NCI-H1930 (cell line): ENCODE measurements at regions not wholly inside any gene's neighbourhood (a gene's known extent, or its start where the extent isn't known, plus 50 kb on each side); places are given as distances from the start of the nearest gene placed in this dataset.
"Not testable (repeated sequence)": the region's sequence is repeated elsewhere in the genome, so short reads cannot be mapped to it uniquely, and the experiment has no call there.

Source experiments
- DNase-seq, 2 experiments: peaks; one replicate each; lab custom pipeline; 2025; lab: John Stamatoyannopoulos, UW

DNA sequence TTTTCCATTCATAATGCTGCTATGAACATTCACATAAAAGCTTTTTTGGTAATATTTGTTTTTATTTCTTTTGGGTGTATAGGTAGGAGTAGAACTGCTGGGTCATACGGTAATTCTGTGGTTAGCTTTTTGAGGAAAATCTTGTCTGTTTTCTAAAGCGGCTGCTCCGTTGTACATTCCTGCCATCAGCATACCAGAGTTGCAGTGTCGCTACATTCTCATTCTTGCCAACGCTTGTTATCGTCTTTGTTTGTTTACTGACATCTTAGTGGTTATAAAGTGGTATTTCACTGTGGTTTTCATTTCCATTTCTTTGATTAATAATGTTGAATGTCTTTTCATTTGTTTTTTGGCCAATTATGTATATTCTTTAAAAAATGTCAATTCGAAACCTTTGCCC, 469.8 kb upstream of the ZP4 start:
- DNase-seq, result no peak

DNA sequence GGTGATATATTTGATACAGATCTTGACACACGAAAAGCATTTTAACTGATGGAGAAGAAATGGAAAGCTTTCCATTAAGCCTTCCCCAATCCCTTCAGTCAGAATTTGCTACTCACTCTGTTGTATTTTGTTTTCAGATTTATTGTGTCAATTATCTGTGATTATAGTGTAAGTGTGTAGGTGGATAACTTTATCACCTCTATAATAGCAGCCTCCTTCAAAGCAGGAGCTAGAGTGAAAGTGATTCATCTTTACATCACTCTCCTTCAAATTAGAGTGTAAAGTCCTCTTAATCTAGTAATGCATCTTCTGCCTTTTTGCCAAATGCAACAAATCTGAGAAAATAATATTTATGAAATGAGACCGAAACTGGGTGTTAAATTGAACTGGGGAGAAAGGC, 459.7 kb upstream of the ZP4 start:
- no peak for DNase-seq

DNA sequence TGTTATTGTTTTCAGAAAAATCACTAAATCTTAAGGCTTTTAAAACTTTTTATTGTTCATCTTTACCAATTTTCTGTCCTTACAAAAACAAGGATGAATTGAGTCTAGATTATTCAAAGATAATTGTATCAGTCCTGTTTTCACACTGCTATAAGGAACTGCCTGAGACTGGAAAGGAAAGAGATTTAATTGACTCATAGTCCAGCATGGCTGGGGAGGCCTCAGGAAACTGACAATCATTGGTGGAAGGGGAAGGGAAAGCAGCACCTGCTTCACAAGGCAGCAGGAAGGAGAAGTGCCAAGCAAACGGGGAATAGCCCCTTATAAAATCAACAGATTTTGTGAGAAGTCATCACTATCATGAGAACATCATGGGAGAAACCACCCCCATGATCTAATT, 455.6 kb upstream of the ZP4 start:
- DNase-seq, result no peak

DNA sequence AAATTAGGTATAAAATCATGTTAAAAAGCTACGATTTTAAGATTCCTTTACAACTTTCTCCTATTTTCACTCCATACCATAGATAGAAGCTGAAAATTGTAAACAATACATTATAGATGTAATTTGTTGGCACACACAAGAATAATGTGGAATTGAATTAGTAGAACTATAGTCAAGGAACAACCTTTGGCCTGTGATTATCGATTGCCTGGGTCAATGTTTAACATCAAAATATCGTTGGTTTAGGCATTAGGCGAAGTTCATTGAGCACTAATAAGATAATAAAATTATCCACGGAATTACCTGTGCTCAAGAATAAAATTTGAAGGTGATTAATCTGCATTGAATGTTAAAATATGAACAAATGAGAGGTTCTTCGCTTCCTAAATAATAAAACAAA, 455.1 kb upstream of the ZP4 start:
- DNase-seq, result no peak

DNA sequence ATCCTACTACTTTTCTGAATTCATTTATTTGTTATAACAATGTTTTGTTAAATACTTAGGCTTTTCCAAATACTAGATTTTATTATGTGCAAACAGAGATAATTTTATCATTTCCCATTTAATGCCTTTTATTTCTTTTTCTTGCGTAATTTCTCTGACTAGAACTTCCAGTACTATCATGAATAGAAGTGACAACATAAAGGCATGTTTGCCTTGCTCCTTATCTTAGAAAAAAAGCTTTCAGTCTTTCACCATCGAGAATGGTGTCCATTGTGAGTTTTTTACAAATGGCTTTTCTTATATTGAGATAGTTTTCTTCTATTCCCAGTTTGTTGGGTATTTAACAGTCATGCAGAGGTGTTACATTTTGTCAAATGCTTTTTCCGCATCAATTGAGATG, 453.1 kb upstream of the ZP4 start:
- DNase-seq, result no peak

DNA sequence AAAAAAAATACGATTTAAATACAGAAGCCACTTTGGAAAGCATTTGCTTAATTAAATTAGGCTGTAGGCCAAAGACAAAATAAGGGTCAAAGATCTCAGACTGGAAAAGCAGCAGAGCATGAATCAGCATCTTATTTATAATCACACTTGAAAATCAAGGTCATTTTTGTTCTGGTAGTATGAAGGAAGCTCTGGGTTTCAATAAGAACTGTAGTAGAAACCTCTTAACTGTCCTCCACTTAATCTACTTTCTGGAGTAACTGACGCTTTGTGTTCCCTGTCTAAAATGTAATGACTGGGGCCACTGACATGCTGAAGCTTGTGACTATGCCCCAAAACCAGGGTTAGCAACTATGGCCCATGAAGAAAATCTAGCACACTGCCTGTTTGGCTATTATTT, 450.7 kb upstream of the ZP4 start:
- DNase-seq, result no peak

DNA sequence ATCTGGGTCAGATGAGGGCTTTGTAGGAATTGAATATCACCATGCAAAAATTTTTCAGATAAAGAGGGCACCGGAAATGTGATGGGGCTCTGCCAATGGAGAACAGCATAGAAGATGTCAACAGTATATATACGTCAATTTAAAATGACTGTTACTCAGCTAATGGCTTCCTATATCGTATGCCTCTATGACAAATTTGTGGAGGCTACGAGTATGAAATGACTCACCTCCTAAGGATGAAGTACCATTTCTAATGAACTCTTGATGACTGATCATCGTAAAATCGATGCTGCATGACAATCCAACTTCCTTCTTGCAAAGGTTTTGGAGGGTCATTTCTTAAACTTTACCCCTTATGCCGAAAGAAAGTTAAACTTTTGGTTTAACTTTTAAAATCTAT, 450.3 kb upstream of the ZP4 start:
- DNase-seq, result no peak

DNA sequence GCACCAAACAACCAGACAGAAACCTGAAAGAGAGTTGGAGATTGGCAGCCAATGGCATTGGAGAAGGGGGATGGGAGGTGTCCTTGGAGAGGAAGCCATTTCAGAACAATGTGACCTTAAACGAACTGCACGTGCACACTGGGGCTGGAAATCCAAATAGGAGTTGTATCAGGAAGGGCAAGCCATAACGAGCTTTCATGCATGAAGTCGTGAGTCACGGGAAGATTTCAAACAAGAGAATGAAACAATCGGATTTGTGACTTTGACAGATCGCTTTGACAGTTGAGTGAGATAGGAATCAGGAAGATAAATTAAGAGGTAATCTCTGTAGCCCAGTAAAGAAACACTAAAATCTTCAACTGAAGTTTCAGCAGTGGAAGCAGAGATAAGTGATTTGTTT, 445.8 kb upstream of the ZP4 start:
- no peak for DNase-seq

DNA sequence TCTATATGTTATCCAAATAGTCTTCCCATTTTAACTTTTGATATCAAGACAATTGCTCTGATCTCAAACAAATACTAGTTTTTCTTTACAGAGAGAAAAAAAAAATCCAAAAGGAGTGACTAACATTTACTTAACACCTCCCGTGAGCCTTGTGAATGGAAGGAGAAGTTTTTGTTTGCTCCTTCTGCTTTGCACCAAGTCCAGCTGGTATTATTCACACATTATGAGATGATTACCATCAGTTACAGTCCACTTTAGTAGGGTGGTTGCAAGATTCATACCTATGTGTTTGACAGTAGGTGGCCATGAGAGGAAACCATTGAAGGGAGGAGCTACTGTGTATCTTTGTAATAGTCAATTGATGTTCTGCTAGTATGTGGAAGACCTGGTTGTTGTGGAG, 443.4 kb upstream of the ZP4 start:
- no peak for DNase-seq

DNA sequence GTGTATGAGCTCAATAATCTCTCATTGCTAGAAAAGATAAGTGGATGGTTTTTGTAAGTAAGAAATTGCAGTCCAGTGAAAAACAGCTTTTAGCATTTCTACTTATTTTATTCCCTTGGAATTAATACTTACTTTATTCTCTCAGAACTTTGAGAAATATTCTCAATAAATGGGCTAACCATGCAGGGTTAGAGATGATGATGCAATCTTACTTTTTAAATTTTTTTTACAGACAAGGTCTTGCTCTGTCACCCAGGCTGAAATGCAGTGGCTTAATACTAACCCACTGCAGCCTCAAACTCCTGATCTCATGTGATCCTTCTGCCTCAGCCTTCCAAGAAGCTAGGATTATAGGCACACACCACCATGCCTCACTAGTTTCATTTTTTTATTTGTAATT, 440.8 kb upstream of the ZP4 start:
- DNase-seq, result no peak

DNA sequence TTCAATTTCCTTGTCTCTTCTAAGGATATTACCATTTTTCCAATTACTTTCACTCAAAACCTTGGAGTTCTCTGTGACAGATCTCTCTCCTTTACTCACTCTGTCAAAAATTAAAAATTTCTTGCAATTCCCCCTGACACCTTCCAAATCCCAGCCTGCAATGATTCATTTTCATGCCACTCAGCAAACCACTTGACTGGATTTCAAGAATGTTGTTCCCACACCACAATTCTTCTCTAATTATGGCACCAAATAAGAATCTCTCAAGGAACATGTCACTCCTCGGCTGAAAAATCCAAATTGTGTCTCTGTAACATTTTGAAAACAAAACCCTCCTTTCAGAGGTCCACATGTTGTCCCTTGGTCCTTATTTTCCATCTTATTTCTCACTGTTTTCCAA, 438.9 kb upstream of the ZP4 start:
- no peak for DNase-seq

DNA sequence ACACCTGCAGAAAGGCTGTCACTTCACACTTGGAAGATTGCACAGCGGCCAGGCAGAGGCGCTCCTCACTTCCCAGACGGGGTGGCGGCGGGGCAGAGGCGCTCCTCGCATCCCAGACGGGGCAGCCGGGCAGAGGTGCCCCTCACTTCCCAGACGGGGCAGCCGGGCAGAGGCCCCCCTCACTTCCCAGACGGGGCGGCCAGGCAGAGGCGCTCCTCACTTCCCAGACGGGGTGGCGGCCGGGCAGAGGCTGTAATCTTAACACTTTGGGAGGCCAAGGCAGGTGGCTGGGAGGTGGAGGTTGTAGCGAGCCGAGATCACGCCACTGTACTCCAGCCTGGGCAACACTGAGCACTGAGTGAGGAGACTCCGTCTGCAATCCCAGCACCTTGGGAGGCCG, 436.3 kb upstream of the ZP4 start:
- DNase-seq, result not testable (repeated sequence)

DNA sequence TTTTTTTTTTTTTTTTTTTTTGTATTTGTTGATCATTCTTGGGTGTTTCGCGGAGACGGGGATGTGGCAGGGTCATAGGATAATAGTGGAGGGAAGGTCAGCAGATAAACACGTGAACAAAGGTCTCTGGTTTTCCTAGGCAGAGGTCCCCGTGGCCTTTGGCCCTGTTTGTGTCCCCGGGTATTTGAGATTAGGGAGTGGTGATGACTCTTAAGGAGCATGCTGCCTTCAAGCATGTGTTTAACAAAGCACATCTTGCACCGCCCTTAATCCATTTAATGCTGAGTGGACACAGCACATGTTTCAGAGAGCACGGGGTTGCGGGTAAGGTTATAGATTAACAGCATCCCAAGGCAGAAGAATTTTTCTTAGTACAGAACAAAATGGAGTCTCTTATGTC, 435.8 kb upstream of the ZP4 start:
- DNase-seq, result not testable (repeated sequence)

DNA sequence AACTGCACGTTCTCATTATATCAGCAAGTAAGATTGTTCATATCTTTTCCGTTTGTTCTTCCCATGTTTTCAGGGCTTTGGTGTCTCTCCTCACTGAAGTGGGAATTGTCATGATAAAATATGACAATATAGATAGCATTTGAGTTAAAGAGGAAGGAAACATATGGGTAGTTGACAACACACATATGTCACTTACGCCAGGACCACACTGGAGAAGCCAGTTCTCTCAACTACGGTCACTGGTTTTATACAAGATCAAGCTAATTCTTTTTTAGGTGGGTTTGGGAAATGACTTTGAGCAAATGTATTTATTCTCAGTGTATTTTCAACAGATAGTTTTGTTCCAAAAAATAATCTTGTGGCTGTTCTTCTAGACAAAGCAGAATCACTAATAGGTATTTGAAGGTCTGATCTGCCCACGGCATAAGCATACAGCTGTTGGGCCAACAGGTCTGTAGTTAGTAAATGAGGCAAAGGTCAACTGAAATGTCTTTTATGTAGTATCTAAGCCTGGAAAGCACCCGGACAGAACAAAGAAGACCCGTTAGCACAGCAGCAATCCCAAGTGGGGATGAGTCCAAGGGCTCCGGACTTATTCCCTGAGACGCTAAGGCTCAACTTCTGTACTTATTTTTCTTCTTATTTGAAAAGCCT, 433.6 kb upstream of the ZP4 start:
- no peak for DNase-seq

DNA sequence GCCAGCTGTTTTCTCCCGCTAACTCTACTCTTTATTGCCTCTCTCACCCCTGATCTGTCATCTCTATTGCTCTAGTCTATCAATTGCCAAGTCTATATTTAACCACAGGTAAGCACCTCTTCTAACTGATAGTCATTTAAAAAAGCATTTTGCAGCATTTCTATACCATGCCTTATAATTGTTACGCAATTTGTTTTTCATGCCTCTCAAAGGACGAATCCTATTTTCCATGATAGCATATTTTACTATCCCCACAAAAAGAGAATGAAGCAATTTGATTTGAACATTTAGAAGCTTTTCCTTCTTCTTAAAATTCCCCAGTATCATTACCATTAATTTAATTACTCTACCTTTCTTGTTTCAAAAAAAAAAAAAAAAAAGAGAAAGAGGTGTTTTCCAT, 432.8 kb upstream of the ZP4 start:
- DNase-seq, result no peak

DNA sequence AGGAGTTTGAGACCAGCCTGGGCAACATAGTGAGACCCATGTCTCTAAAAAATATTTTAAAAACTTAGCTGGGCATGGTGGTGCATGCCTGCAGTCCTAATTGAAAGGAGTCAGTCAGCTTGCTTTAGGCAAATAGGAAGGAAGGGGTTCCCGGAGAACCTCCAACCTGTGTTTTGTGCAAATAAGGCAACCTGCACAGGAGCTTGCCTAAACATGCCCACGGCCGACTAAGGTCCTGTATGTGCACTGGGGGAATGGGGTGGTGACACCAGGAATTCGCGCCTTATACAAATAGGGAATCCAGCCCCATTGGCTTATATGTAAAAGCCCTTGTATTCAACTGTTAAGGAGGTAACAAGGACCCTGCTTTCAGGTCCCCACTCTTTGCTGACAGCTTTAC, 429.2 kb upstream of the ZP4 start:
- DNase-seq, result no peak

DNA sequence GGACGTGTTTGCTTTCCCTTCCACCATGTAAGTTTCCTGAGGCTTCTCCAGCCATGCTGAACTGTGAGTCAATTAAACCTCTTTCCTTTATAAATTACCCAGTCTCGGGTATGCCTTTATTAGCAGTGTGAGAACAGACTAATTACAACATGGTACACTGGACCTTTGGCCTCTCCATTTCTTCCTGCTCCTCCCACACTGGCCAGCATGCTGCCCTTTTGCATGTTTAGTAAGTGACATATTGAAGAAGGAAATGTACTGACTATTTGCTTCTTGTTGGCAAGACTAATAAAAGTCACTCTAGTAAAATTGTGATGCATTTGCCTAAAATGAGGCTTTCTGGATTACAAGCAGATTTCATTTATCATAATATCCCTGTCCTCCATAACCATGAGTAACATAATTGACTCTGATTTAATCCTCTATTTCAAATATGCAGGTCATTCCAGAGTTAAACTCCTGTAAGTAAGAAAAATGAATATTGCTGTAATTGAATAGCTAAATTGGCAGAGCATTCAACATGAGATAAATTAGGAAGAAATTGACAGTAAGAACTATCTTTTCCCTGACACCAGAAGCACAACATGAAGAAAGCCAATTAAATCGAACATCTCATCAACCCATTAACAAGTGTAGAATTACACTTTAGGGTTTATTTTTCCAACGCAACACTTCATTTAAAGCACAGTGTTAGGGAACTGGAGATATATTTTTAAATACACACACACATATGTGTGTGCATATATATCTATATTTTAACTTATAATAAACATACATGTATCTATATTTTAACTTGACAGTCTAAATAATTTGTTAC, 427.8 kb upstream of the ZP4 start:
- no peak for DNase-seq

DNA sequence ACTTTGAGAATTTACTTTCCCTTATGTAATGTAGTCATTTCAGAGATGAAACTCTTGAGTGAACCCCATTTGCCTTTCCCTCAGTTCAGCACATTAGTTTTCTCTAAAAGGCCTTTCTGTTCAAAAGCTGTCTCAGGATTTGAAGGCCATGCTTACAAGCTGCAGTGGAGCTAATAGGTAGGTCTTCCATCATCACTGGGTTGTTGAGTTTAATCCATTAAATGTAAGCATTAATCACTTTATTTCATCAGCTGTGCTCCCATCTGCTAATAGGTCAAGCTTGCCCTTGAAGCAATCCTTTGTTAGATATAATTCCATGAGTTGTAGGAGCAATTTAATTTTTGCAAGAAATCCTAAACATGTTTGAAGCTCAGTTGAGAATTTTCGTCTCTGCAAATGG, 422.2 kb upstream of the ZP4 start:
- no peak for DNase-seq

DNA sequence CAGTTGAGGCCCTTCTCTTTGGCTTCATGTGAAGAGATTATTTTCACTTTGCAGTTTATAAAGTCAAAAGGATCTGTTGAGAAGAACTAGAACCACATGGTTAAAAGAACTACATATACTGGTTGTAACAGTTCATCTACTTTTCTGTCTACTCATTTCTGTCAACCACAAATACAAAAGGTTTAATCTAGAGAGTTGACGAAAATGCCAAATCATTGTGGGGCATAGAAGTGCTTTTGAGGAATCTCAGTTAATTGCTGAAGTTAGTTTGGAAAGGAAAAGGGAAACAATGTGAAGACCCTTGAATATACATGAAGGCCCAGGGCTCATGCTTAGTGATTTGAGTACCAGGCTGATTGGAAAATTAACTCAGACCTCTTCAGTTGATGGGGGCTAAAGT, 415.7 kb upstream of the ZP4 start:
- no peak for DNase-seq

DNA sequence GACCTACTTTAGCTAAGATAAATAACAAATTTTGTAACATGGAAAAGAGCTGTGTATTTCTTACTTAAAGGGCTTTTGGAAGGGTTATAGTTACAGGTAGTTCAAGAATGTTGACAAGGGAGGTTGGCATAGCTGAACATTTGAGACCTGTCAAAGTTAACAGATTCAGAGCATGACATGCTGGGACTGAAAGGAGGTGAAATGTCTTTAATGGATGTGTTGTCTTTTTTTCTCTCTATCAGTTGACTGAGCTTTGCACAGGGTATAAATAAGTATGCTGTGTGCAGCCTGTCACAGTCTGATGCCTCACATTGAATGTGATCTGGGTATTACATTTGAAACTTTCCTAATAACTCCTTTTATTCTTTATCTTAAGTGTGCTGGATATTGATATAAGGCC, 411.9 kb upstream of the ZP4 start:
- DNase-seq, result no peak

DNA sequence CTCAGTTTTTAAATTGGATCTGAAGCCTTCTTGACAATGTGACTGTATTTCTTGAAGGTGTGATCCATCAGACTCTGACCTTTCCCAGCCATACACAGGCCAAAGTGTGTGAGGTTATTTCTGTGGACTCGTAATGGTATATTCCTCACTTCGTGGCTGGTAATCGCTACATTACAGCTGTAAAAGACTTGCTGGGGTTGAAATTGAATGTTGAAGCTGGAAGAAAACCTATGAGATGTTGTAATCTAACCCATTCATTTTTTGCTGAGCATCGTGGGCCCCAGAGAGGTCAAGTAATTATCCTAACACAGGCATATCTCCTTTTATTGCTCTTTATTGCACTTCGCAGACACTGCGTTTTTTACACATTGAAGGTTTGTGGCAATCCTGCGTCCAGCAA, 405.6 kb upstream of the ZP4 start:
- no peak for DNase-seq

DNA sequence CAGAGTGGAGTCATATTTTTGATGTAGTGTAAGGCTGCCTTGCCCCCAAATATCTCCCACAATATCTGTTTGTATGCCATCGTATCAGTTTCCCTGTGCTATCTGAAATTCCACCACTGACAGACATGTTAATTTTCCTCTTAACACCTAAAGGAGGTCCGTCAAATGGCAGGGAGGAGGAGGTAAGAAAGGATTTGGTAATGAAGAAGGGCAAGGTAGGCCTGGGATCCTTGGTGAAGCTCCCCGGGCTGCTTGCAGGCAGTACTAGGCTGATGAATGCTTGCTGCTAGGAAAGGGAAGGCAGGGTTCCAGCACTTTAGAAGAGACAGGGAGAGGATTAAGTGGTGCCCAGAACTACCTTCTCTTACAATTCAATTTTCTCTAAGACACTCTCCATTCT, 402.4 kb upstream of the ZP4 start:
- DNase-seq, result no peak

DNA sequence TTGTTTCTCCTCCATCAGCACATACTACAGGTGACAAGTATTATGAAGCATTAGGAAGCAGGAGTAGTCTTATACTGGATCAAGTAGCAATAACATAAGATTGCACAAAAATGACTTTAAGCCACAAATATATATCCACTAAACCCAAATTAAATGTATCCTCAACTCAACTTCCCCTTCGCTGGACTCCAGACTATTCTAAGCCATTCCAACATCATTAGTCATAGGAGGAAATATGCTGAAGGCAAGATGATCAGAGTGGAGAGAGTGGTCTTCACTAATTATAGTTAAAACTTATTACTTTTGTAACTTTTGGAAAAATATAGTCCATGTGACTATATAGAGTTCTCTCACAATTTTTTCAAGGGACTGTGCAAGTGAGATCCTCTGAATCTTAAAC, 390.7 kb upstream of the ZP4 start:
- DNase-seq, result no peak
